Loucy (cell line): ENCODE measurements at regions not wholly inside any gene's neighbourhood (a gene's known extent, or its start where the extent isn't known, plus 50 kb on each side); places are given as distances from the start of the nearest gene placed in this dataset.

Experiments
- CTCF ChIP-seq: fragments of 200-600 bp; sonication (generic); conservative IDR thresholded peaks from 2 replicates; pipeline ENCODE4 v1.5.1; 2014; ENCODE audit warnings: mild to moderate bottlenecking, antibody characterized with exemption, low read length
- EZH2phosphoT487 ChIP-seq: fragments of 200-600 bp; IDR thresholded peaks from 2 replicates; pipeline ENCODE4 v1.6.1; 2018; ENCODE audit warnings: antibody characterized with exemption, mild to moderate bottlenecking, moderate library complexity, borderline replicate concordance

GRCh38 chr18:67347438-67347837 lies 169.1 kb downstream of the DSEL start:
- TF ChIP-seq CTCF (no peak), EZH2phosphoT487 (no peak)
